Osteoblast (primary cell): ENCODE measurements at regions not wholly inside any gene's neighbourhood (a gene's known extent, or its start where the extent isn't known, plus 50 kb on each side); places are given as distances from the start of the nearest gene placed in this dataset.

Source experiments
- DNase-seq: peaks from one replicate; pipeline ENCODE4 v3.0.0; 2011; ENCODE audit warnings: low spot score, mixed read lengths; ENCODE audit not compliant: insufficient read length; ENCODE audit errors: missing footprints
- H2AFZ ChIP-seq: 2 replicates; pipeline ENCODE4 v1.6.0; 2011; ENCODE audit warnings: mild to moderate bottlenecking, low read length
- H3K27ac ChIP-seq: 2 replicates; pipeline ENCODE4 v1.5.1; 2011; ENCODE audit warnings: mild to moderate bottlenecking, low read depth, low read length, moderate library complexity
- H3K27me3 ChIP-seq: 2 replicates; pipeline ENCODE4 v1.6.0; 2012; ENCODE audit warnings: mild to moderate bottlenecking, control low read depth, inconsistent platforms, low read length, moderate library complexity; ENCODE audit not compliant: insufficient read depth
- H3K36me3 ChIP-seq: 2 replicates; pipeline ENCODE4 v1.5.1; 2011; ENCODE audit warnings: mild to moderate bottlenecking, low read length, control low read depth, moderate library complexity; ENCODE audit not compliant: insufficient read depth
- H3K4me1 ChIP-seq: 2 replicates; pipeline ENCODE4 v1.5.1; 2011; ENCODE audit warnings: mild to moderate bottlenecking, low read length, control low read depth, moderate library complexity; ENCODE audit not compliant: insufficient read depth
- H3K4me2 ChIP-seq: 2 replicates; pipeline ENCODE4 v1.6.0; 2011; ENCODE audit warnings: mild to moderate bottlenecking, low read length; ENCODE audit not compliant: insufficient read depth
- H3K4me3 ChIP-seq: fragments of 200-600 bp; sonication (generic); 3 replicates; pipeline ENCODE4 v1.5.1; 2012; ENCODE audit warnings: mild to moderate bottlenecking, low read length, inconsistent platforms; ENCODE audit not compliant: insufficient read depth
- H3K79me2 ChIP-seq: 2 replicates; pipeline ENCODE4 v1.6.0; 2012; ENCODE audit warnings: mild to moderate bottlenecking, low read length, control low read depth, inconsistent platforms; ENCODE audit not compliant: insufficient read depth
- H3K9me3 ChIP-seq: 2 replicates; pipeline ENCODE4 v1.5.1; 2011; ENCODE audit warnings: low read depth, low read length, control low read depth
- H4K20me1 ChIP-seq: 2 replicates; pipeline ENCODE4 v1.6.0; 2012; ENCODE audit warnings: mild to moderate bottlenecking, low read length, control low read depth; ENCODE audit not compliant: insufficient read depth
- TF ChIP-seq, protein P1 (sequence below): IDR thresholded peaks from 2 replicates; pipeline ENCODE4 v1.5.1; 2011; ENCODE audit warnings: mild to moderate bottlenecking, low read depth, low read length, moderate library complexity; ENCODE audit errors: extremely low read depth

DNA sequence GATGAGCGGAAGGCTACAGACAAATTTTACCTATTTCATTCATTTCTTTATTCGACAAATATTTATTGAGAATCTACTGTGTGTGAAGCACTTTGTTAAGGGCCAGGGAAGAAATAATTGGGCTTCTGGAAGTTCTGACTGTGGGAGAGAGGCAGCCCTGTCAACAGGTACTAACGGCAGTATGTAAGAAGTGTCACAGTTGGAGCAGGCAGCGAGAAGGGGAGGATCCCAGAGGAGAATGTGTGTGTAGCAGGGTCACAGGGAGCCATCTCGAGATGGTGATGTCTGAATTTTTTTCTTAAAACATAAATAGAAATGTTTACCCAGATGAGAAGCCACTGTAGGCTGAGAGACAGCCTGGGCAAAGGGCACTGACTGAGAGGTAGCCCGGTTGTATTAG lies 163.3 kb upstream of the SLC38A2 start:
- TF ChIP-seq, protein P1, sequence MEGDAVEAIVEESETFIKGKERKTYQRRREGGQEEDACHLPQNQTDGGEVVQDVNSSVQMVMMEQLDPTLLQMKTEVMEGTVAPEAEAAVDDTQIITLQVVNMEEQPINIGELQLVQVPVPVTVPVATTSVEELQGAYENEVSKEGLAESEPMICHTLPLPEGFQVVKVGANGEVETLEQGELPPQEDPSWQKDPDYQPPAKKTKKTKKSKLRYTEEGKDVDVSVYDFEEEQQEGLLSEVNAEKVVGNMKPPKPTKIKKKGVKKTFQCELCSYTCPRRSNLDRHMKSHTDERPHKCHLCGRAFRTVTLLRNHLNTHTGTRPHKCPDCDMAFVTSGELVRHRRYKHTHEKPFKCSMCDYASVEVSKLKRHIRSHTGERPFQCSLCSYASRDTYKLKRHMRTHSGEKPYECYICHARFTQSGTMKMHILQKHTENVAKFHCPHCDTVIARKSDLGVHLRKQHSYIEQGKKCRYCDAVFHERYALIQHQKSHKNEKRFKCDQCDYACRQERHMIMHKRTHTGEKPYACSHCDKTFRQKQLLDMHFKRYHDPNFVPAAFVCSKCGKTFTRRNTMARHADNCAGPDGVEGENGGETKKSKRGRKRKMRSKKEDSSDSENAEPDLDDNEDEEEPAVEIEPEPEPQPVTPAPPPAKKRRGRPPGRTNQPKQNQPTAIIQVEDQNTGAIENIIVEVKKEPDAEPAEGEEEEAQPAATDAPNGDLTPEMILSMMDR = no peak
- DNase-seq = no peak
- peaks cover 4% of the 10 kb centered on the region for H3K9me3 ChIP-seq
- no peaks in the 10 kb centered on the region for H3K36me3 ChIP-seq
- H3K4me1 ChIP-seq = no peaks in the 10 kb centered on the region
- H2AFZ ChIP-seq = no peak overlapping the region
- no peak overlapping the region for H3K4me3 ChIP-seq
- no peaks in the 10 kb centered on the region for H4K20me1 ChIP-seq
- H3K4me2 ChIP-seq = no peak overlapping the region
- H3K79me2 ChIP-seq = no peaks in the 10 kb centered on the region
- no peak overlapping the region for H3K27ac ChIP-seq
- H3K27me3 ChIP-seq = no peaks in the 10 kb centered on the region

DNA sequence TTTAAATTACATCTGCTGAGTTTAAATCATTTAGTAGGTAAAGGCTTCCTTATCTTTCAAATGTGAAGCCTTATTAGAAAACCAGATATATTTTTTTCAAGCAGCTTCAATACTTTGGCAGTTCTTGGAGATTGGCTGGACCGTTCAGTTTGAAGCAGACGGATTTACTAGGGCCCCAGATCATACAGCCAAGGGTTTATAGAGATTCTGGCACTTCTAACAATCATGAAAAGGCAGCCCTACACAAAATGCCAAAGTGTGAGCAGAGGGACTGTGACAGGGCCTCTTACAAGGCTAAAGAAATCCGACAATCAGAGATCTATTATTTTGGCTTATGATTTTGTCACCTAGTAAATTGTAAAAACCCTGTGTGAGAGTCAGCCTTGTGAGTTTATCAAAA lies 162.8 kb upstream of the SLC38A2 start:
- no peak overlapping the region for H2AFZ ChIP-seq
- no peaks in the 10 kb centered on the region for H3K36me3 ChIP-seq
- no peak for DNase-seq
- no peaks in the 10 kb centered on the region for H3K27me3 ChIP-seq
- TF ChIP-seq, protein P1 = no peak
- no peaks in the 10 kb centered on the region for H3K4me1 ChIP-seq
- H3K79me2 ChIP-seq = no peaks in the 10 kb centered on the region
- H3K4me3 ChIP-seq = no peak overlapping the region
- H4K20me1 ChIP-seq = no peaks in the 10 kb centered on the region
- H3K4me2 ChIP-seq = no peak overlapping the region
- H3K27ac ChIP-seq = no peak overlapping the region
- H3K9me3 ChIP-seq = peaks cover 4% of the 10 kb centered on the region

DNA sequence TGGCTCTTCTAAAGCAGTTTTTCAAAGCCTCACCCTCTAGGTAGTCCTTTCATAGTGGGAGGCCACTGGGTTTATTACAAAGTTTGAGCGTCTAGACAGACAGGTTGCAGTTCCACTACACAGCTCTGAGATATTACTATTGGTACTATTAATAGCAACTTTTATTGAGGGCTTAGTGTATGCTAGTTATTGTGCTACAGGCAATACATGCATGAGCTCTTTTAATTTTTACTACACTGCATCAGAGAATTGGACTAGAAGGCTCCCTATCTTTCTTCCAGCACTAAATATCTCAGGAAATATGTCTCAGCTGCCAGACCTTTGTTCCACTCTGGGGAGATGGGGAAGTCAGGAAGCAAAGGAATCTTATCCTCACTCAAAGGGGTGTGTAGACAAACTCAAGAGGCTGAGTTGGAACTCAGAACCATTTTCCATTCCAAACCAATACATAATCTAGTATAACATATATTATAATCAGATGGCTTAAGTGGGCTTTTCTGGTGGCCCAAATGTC lies 161.8 kb upstream of the SLC38A2 start:
- no peak for DNase-seq

DNA sequence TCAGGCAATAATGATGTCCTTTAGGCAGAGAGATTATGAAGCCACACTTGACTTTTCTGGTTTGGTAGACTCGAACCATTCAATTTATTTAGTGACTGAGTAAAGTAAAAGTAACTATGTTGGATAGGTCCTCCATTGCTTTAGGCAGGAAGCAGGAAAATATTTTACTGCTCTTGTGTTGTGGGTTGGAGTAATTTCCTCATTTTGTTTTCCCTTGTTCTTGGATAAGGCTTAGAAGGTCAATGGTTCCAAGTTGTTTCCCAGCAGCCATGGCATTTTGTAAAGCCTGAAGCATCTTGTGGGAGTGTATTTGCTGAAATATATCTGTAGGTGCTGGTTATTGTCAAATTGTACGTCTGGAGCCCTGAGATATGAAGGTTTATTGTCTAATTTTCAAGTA lies 161.2 kb upstream of the SLC38A2 start:
- H3K27ac ChIP-seq = no peak overlapping the region
- no peak overlapping the region for H2AFZ ChIP-seq
- H3K9me3 ChIP-seq = peaks cover 4% of the 10 kb centered on the region
- no peak overlapping the region for H3K4me2 ChIP-seq
- no peaks in the 10 kb centered on the region for H3K36me3 ChIP-seq
- DNase-seq = no peak
- no peak overlapping the region for H3K4me3 ChIP-seq
- H3K79me2 ChIP-seq = no peaks in the 10 kb centered on the region
- no peaks in the 10 kb centered on the region for H4K20me1 ChIP-seq
- TF ChIP-seq, protein P1 = no peak
- no peaks in the 10 kb centered on the region for H3K27me3 ChIP-seq
- H3K4me1 ChIP-seq = no peaks in the 10 kb centered on the region

More for the DNA sequence above, 161.8 kb upstream of the SLC38A2 start:
- TF ChIP-seq, protein P1 = no peak
- Histone ChIP-seq H3K4me1 (no peaks in the 10 kb centered on the region), H2AFZ (no peak overlapping the region), H4K20me1 (no peaks in the 10 kb centered on the region), H3K27me3 (no peaks in the 10 kb centered on the region), H3K4me3 (no peak overlapping the region), H3K9me3 (peaks cover 4% of the 10 kb centered on the region), H3K27ac (no peak overlapping the region), H3K4me2 (no peak overlapping the region), H3K79me2 (no peaks in the 10 kb centered on the region), H3K36me3 (no peaks in the 10 kb centered on the region)
